ENCODE measurements at regions not wholly inside any gene's neighbourhood (a gene's known extent, or its start where the extent isn't known, plus 50 kb on each side); places are given as distances from the start of the nearest gene placed in this dataset.

DNA sequence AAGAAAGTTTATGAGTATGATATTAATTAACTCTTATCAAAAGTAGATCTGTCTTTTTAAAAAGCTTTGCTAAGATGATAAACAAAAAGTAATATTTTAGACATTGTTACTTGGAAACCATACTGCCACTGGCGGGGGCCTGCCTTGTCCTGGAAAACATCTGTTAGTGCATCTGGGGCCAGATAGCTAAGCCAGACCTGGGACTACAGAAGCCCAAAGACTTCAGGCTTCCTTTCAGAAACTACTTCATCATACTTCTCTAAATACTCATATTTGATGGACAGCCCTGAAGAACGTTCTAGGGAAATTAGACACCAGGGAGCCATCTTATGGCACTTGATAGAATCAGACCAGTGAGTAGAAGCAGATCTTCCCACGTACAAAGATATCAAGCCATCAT lies 795.4 kb upstream of the SEMA6D start:
- no peak for TF ChIP-seq CTCF (IDR thresholded peaks at IDR 0.05)
- TF ChIP-seq POLR2A (IDR thresholded peaks at IDR 0.05), result no peak
- TF ChIP-seq EP300 (IDR thresholded peaks at IDR 0.05), result no peak
